IMR-90 (cell line): ENCODE measurements at regions not wholly inside any gene's neighbourhood (a gene's known extent, or its start where the extent isn't known, plus 50 kb on each side); places are given as distances from the start of the nearest gene placed in this dataset.

Source experiments
- ATAC-seq: fragments of 200-7000 bp; cut with Tn5 transposase; 2 replicates; pipeline ENCODE4 v1.9.1; 2020; ENCODE audit warnings: low read depth, mild to moderate bottlenecking, moderate library complexity
- BruUV-seq: library from RNA; stranded (reverse); fragments of 400-500 nt; replicated peaks from 2 replicates; lab custom pipeline; 2021; lab: Mats Ljungman, UMichigan
- CTCF ChIA-PET: fragments of 300-600 bp; formaldehyde crosslinking; extraction: SDS; loops from one replicate; lab custom pipeline; 2021; ENCODE audit warnings: antibody characterized with exemption; lab: Yijun Ruan, JAX
- POLR2A ChIA-PET: fragments of 300-600 bp; sonication (Branson Sonifier 250); formaldehyde crosslinking; loops from one replicate; lab custom pipeline; 2022; ENCODE audit warnings: antibody characterized with exemption; ENCODE audit not compliant: unreplicated experiment; lab: Charles Lee
- DNase-seq: peaks from one replicate; pipeline ENCODE4 v3.0.0; 2013
- H2AFZ ChIP-seq: replicated peaks from 2 replicates; pipeline ENCODE3; 2013; ENCODE audit warnings: low read length, mild to moderate bottlenecking; ENCODE audit not compliant: poor library complexity
- H2AK5ac ChIP-seq: 2 replicates; pipeline ENCODE4 v1.6.1; 2013; ENCODE audit warnings: low read depth, low read length, inconsistent platforms
- H2AK9ac ChIP-seq: replicated peaks from 2 replicates; pipeline ENCODE3; 2013; ENCODE audit warnings: mild to moderate bottlenecking, low read depth, low read length, moderate library complexity; ENCODE audit not compliant: poor library complexity
- H2BK120ac ChIP-seq: 2 replicates; pipeline ENCODE4 v1.6.1; 2013; ENCODE audit warnings: low read depth, low read length, inconsistent platforms
- H2BK15ac ChIP-seq: 3 replicates; pipeline ENCODE4 v1.6.1; 2013; ENCODE audit warnings: low read depth, low read length, inconsistent platforms
- H2BK20ac ChIP-seq: 2 replicates; pipeline ENCODE4 v1.6.1; 2013; ENCODE audit warnings: low read depth, mild to moderate bottlenecking, inconsistent platforms, low read length, moderate library complexity
- H2BK5ac ChIP-seq: 2 replicates; pipeline ENCODE4 v1.6.1; 2013; ENCODE audit warnings: mild to moderate bottlenecking, low read depth, low read length, inconsistent platforms; ENCODE audit not compliant: poor library complexity, severe bottlenecking
- H3K14ac ChIP-seq: replicated peaks from 2 replicates; pipeline ENCODE4 v1.6.1; 2013; ENCODE audit warnings: low read depth, low read length, inconsistent platforms
- H3K18ac ChIP-seq: 2 replicates; pipeline ENCODE4 v1.6.1; 2013; ENCODE audit warnings: low read depth, low read length, control low read depth
- H3K23ac ChIP-seq: 2 replicates; pipeline ENCODE4 v1.6.1; 2013; ENCODE audit warnings: low read depth, low read length, inconsistent platforms
- H3K27ac ChIP-seq: 2 replicates; pipeline ENCODE4 v1.5.1; 2013; ENCODE audit warnings: mild to moderate bottlenecking, control low read depth, low read length; ENCODE audit not compliant: insufficient read depth
- H3K27me3 ChIP-seq: 2 replicates; pipeline ENCODE4 v1.6.1; 2013; ENCODE audit warnings: low read length; ENCODE audit not compliant: control insufficient read depth, insufficient read depth
- H3K36me3 ChIP-seq: 2 replicates; pipeline ENCODE4 v1.6.1; 2013; ENCODE audit warnings: low read length, mixed read lengths; ENCODE audit not compliant: control insufficient read depth, insufficient read depth
- H3K4ac ChIP-seq: 2 replicates; pipeline ENCODE4 v1.6.1; 2013; ENCODE audit warnings: low read depth, low read length, inconsistent platforms
- H3K4me1 ChIP-seq: 2 replicates; pipeline ENCODE4 v1.6.1; 2013; ENCODE audit warnings: low read length, mixed read lengths; ENCODE audit not compliant: control insufficient read depth, insufficient read depth
- H3K4me2 ChIP-seq: 2 replicates; pipeline ENCODE4 v1.6.1; 2013; ENCODE audit warnings: low read depth, mild to moderate bottlenecking, control low read depth, low read length, moderate library complexity
- H3K4me3 ChIP-seq: 2 replicates; pipeline ENCODE4 v1.5.1; 2013; ENCODE audit warnings: low read depth, mild to moderate bottlenecking, control low read depth, low read length, moderate library complexity; ENCODE audit not compliant: insufficient read depth
- H3K56ac ChIP-seq: 2 replicates; pipeline ENCODE4 v1.6.1; 2013; ENCODE audit warnings: low read length, inconsistent platforms; ENCODE audit not compliant: insufficient read depth; ENCODE audit errors: extremely low read depth
- H3K79me1 ChIP-seq, 2 experiments: 2 replicates each; pipeline ENCODE4 v1.6.1; 2013; ENCODE audit warnings: low read length in 2 of 2, inconsistent platforms in 1 of 2, low read depth in 1 of 2
- H3K9ac ChIP-seq: 2 replicates; pipeline ENCODE4 v1.6.1; 2013; ENCODE audit warnings: low read depth, low read length, control low read depth
- H3K9me1 ChIP-seq: 2 replicates; pipeline ENCODE4 v1.6.1; 2013; ENCODE audit warnings: low read length, inconsistent platforms; ENCODE audit not compliant: insufficient read depth
- H3K9me3 ChIP-seq: 2 replicates; pipeline ENCODE4 v1.6.1; 2013; ENCODE audit warnings: low read length; ENCODE audit not compliant: control insufficient read depth, insufficient read depth
- H4K20me1 ChIP-seq: 2 replicates; pipeline ENCODE4 v1.6.1; 2013; ENCODE audit warnings: low read length, inconsistent platforms; ENCODE audit not compliant: insufficient read depth
- H4K5ac ChIP-seq: 2 replicates; pipeline ENCODE4 v1.6.1; 2013; ENCODE audit warnings: mild to moderate bottlenecking, low read depth, low read length, control low read depth
- H4K8ac ChIP-seq, 2 experiments: 2 replicates each; pipeline ENCODE4 v1.6.1; 2013; ENCODE audit warnings: low read depth in 2 of 2, low read length in 2 of 2, control low read depth in 1 of 2, inconsistent platforms in 1 of 2
- H4K91ac ChIP-seq: 2 replicates; pipeline ENCODE4 v1.6.1; 2013; ENCODE audit warnings: low read depth, low read length, inconsistent platforms; ENCODE audit not compliant: insufficient read depth
- BHLHE40 ChIP-seq: fragments of 150-350 bp; IDR thresholded peaks from 2 replicates; pipeline ENCODE4 v1.6.1; 2016; ENCODE audit warnings: mild to moderate bottlenecking, low read depth, low read length
- CEBPB ChIP-seq: IDR thresholded peaks from 2 replicates; pipeline ENCODE4 v1.6.1; 2012; ENCODE audit warnings: low read depth, low read length, improper control_type of control experiment
- CHD1 ChIP-seq: IDR thresholded peaks from 2 replicates; pipeline ENCODE4 v1.6.1; 2012; ENCODE audit warnings: low read depth, low read length, improper control_type of control experiment
- NFE2L2 ChIP-seq: fragments of 150-350 bp; IDR thresholded peaks from 2 replicates; pipeline ENCODE4 v1.6.1; 2016; ENCODE audit warnings: low read depth, mild to moderate bottlenecking, low read length
- POLR2A ChIP-seq: IDR thresholded peaks from 2 replicates; pipeline ENCODE4 v1.6.1; 2012; ENCODE audit warnings: mild to moderate bottlenecking, low read depth, low read length
- RCOR1 ChIP-seq: IDR thresholded peaks from 2 replicates; pipeline ENCODE4 v1.6.1; 2012; ENCODE audit warnings: mild to moderate bottlenecking, low read length, improper control_type of control experiment; ENCODE audit not compliant: insufficient replicate concordance
- RFX5 ChIP-seq: IDR thresholded peaks from 2 replicates; pipeline ENCODE4 v1.8.0; 2012; ENCODE audit warnings: low read depth, mild to moderate bottlenecking, low read length, moderate library complexity
- SMC3 ChIP-seq: fragments of 150-350 bp; IDR thresholded peaks from 2 replicates; pipeline ENCODE4 v1.6.1; 2016; ENCODE audit warnings: low read depth, mild to moderate bottlenecking, antibody characterized with exemption, low read length, moderate library complexity
- WGBS, 2 experiments: methylation state at CpG; one replicate each; pipeline versions ENCODE4 v1.1.5 to v1.1.7; 2013; ENCODE audit warnings: missing lambda C conversion rate in 2 of 2; ENCODE audit not compliant: insufficient read length in 1 of 2; ENCODE audit errors: extremely low coverage in 2 of 2; 5-methylcytosine and 5-hydroxymethylcytosine counted together
- dilution Hi-C: fragments of 300-500 bp; cut with HindIII; formaldehyde crosslinking; loops from one replicate; pipeline ENCODE4 v1.14.3; 2018; ENCODE audit warnings: low sequenced_read_pairs; ENCODE audit not compliant: unreplicated experiment
- in situ Hi-C: fragments of 300-500 bp; cut with MboI; formaldehyde crosslinking; loops from 3 replicates; pipeline ENCODE4 v1.14.3; 2019; ENCODE audit warnings: low sequenced_read_pairs, inconsistent platforms, mixed read lengths
- intact Hi-C: fragments of 100-400 bp; cut with micrococcal nuclease; formaldehyde crosslinking; loops from 2 replicates; pipeline ENCODE4 v1.10.0; 2022
- TF ChIP-seq, protein P1 (sequence below): conservative IDR thresholded peaks from 2 replicates; pipeline ENCODE4 v1.5.1; 2012; ENCODE audit warnings: mild to moderate bottlenecking, low read depth, low read length, improper control_type of control experiment

DNA sequence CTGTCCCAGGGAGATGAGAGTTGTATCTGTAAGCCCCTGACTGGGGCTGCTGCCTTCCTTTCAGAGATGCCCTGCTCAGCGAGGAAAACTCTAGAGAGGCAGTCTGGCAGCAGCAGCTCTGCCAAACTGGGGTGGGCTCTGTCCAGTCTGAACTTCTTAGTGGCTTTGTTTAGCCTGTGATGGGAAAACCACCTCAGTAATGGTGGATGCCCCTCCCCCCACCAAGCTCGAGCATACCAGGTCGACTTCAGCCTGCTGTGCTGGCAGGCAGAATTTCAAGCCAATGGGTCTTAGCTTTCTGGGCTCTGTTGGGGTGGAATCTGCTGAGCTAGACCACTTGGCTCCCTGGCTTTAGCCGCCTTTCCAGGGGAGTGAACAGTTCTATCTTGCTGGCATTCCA is 218.3 kb downstream of the TUSC7 start:
- intact Hi-C loops (no loop called here), dilution Hi-C loops (no loop called here), in situ Hi-C loops (no loop called here)
- H2BK120ac ChIP-seq = no peak overlapping the region
- H3K4me3 ChIP-seq = no peak overlapping the region
- H2AK5ac ChIP-seq = no peak overlapping the region
- H2BK15ac ChIP-seq = no peak overlapping the region
- H3K14ac ChIP-seq = no peak overlapping the region
- BruUV-seq = no TSS peak
- H4K8ac ChIP-seq = no peak overlapping the region
- no peaks in the 10 kb centered on the region for H3K27me3 ChIP-seq
- TF ChIP-seq POLR2A (no peak), SMC3 (no peak), CHD1 (no peak), RFX5 (no peak), RCOR1 (no peak), NFE2L2 (no peak), CEBPB (no peak), BHLHE40 (no peak)
- TF ChIP-seq, protein P1, sequence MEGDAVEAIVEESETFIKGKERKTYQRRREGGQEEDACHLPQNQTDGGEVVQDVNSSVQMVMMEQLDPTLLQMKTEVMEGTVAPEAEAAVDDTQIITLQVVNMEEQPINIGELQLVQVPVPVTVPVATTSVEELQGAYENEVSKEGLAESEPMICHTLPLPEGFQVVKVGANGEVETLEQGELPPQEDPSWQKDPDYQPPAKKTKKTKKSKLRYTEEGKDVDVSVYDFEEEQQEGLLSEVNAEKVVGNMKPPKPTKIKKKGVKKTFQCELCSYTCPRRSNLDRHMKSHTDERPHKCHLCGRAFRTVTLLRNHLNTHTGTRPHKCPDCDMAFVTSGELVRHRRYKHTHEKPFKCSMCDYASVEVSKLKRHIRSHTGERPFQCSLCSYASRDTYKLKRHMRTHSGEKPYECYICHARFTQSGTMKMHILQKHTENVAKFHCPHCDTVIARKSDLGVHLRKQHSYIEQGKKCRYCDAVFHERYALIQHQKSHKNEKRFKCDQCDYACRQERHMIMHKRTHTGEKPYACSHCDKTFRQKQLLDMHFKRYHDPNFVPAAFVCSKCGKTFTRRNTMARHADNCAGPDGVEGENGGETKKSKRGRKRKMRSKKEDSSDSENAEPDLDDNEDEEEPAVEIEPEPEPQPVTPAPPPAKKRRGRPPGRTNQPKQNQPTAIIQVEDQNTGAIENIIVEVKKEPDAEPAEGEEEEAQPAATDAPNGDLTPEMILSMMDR = no peak
- no peaks in the 10 kb centered on the region for H3K9me1 ChIP-seq
- peaks cover 2% of the 10 kb centered on the region; the same call in 1 of the 2 replicates for H3K4me1 ChIP-seq
- no peak overlapping the region for H3K23ac ChIP-seq
- no peak overlapping the region for H2AFZ ChIP-seq
- no peak overlapping the region for H3K4me2 ChIP-seq
- H3K4ac ChIP-seq = no peak overlapping the region
- no peak overlapping the region for H4K91ac ChIP-seq
- no peaks in the 10 kb centered on the region for H3K79me1 ChIP-seq
- no peak for DNase-seq
- ChIA-PET POLR2A (no interaction called here), CTCF (no interaction called here)
- H3K56ac ChIP-seq = no peak overlapping the region
- H4K20me1 ChIP-seq = no peaks in the 10 kb centered on the region
- H2BK5ac ChIP-seq = no peak overlapping the region
- H3K9me3 ChIP-seq = no peaks in the 10 kb centered on the region
- H4K5ac ChIP-seq = no peak overlapping the region
- no peak overlapping the region for H2AK9ac ChIP-seq
- H2BK20ac ChIP-seq = no peak overlapping the region
- H3K9ac ChIP-seq = no peak overlapping the region
- ATAC-seq = no peak
- no peak overlapping the region for H3K18ac ChIP-seq
- no CpG with 5 or more reads among the region's 4 CpGs for WGBS, 2 experiments
- no peaks in the 10 kb centered on the region for H3K36me3 ChIP-seq
- no peak overlapping the region for H3K27ac ChIP-seq
